Skeletal muscle tissue (tissue), 3 donors: ENCODE measurements at regions not wholly inside any gene's neighbourhood (a gene's known extent, or its start where the extent isn't known, plus 50 kb on each side); places are given as distances from the start of the nearest gene placed in this dataset.

ENCODE experiments used
- H3K27ac ChIP-seq: one replicate; pipeline ENCODE4 v1.7.0; 2013; ENCODE audit warnings: mild to moderate bottlenecking, low read depth, low read length, inconsistent platforms
- H3K27me3 ChIP-seq, 3 donors: one replicate each; pipeline ENCODE4 v1.7.0; 2013; ENCODE audit warnings: low read length in 3 of 3; ENCODE audit not compliant: control insufficient read depth in 3 of 3, insufficient read depth in 3 of 3
- H3K36me3 ChIP-seq, 3 donors: one replicate each; pipeline ENCODE4 v1.7.0; 2013; ENCODE audit warnings: low read length in 3 of 3; ENCODE audit not compliant: control insufficient read depth in 3 of 3, insufficient read depth in 3 of 3
- H3K4me1 ChIP-seq, 3 donors: one replicate each; pipeline ENCODE4 v1.7.0; 2013; ENCODE audit warnings: low read length in 3 of 3, mild to moderate bottlenecking in 3 of 3; ENCODE audit not compliant: control insufficient read depth in 3 of 3, insufficient read depth in 3 of 3
- H3K4me3 ChIP-seq, 3 donors: one replicate each; pipeline ENCODE4 v1.7.0; 2013; ENCODE audit warnings: low read length in 3 of 3
- H3K9ac ChIP-seq, 3 donors: one replicate each; pipeline ENCODE4 v1.7.0; 2013; ENCODE audit warnings: low read length in 3 of 3, mild to moderate bottlenecking in 3 of 3, moderate library complexity in 2 of 3, low read depth in 1 of 3
- H3K9me3 ChIP-seq, 3 donors: one replicate each; pipeline ENCODE4 v1.7.0; 2013; ENCODE audit warnings: low read length in 3 of 3; ENCODE audit not compliant: control insufficient read depth in 3 of 3
- donor health status: Osteomylitis.

DNA sequence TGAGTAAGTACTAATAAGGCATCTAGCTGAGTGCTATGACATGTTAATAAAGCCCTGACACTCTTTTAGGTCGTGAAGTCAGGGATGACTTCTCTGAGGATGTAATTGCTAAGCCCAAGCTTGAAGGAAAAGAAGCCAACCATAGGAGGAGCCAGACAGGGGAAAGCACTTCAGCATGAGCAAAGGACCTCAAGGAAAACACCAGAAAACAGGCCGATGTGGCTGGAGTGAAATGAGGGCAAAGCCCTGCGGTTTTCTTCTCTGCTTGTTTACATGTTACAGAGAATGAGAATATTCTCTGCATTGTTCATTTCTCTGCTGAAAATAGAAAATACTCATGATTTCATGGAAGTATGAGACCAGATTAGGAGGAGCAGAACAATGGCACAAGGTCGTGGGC lies 112.5 kb upstream of the ARHGAP28 start:
- Histone ChIP-seq H3K27me3 (no peaks in the 10 kb centered on the region), H3K4me3 (no peak overlapping the region), H3K27ac (no peak overlapping the region), H3K9me3 (no peaks in the 10 kb centered on the region), H3K9ac (no peak overlapping the region), H3K36me3 (no peaks in the 10 kb centered on the region), H3K4me1 (no peaks in the 10 kb centered on the region)

DNA sequence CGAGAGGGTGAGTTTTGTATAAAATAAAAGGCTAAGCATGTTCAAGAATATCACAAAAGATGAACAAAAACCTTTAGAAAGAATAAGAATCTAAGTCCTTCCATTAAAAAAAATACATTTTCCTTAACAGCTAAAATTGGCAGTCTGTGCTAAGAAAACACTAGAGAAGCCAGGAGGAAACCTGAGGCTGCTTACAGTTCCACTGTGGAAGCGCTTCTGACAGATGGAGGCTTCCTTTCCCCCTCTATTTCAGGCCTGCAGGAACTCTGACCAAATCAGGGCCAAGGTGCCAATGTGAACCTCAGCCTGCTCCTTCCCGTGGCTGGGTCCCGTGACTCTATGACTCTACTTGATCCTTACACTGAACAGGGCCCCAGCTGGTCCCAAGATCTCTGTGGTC lies 108.1 kb upstream of the ARHGAP28 start:
- Histone ChIP-seq H3K9me3 (no peaks in the 10 kb centered on the region), H3K4me1 (peaks cover 0 to 5% (median 0%) of the 10 kb centered on the region in 3 donors), H3K36me3 (no peaks in the 10 kb centered on the region), H3K9ac (no peak overlapping the region), H3K27ac (no peak overlapping the region), H3K27me3 (no peaks in the 10 kb centered on the region), H3K4me3 (no peak overlapping the region)

DNA sequence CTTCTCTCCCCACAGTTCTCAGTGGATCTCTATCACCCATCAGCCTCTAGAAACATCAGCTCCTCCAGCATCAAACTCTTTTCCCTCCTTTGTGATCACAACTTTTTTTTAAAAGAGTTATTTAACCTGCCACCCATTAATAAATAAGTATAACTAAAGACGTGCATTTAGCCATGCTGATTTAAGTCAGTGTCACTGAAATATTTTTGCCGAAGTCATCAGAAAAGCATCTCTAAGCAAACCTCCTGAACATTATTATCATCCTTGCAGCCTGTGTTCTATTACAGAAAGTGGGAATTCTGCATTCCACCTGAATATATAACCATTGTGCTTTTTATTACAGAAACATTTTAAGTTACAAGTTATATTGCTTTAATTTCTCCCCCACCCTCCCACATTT lies 106.2 kb upstream of the ARHGAP28 start:
- no peaks in the 10 kb centered on the region for H3K9me3 ChIP-seq
- H3K4me1 ChIP-seq = peaks cover 0 to 5% (median 4%) of the 10 kb centered on the region in 3 donors
- H3K4me3 ChIP-seq = no peak overlapping the region
- no peaks in the 10 kb centered on the region for H3K27me3 ChIP-seq
- no peak overlapping the region for H3K9ac ChIP-seq
- H3K27ac ChIP-seq = no peak overlapping the region
- no peaks in the 10 kb centered on the region for H3K36me3 ChIP-seq

GRCh38 chr18:6624271-6624660 lies 105.2 kb upstream of the ARHGAP28 start:
- H3K36me3 ChIP-seq = no peaks in the 10 kb centered on the region
- no peak overlapping the region for H3K9ac ChIP-seq
- no peak overlapping the region for H3K4me3 ChIP-seq
- H3K9me3 ChIP-seq = no peaks in the 10 kb centered on the region
- H3K4me1 ChIP-seq = peaks cover 0 to 5% (median 4%) of the 10 kb centered on the region in 3 donors
- H3K27me3 ChIP-seq = no peaks in the 10 kb centered on the region
- no peak overlapping the region for H3K27ac ChIP-seq

- no peaks in the 10 kb centered on the region for H3K9me3 ChIP-seq
- H3K4me3 ChIP-seq = no peak overlapping the region
- no peaks in the 10 kb centered on the region for H3K27me3 ChIP-seq
- no peaks in the 10 kb centered on the region for H3K36me3 ChIP-seq
- no peak overlapping the region for H3K9ac ChIP-seq
- H3K4me1 ChIP-seq = peaks cover 0 to 5% (median 4%) of the 10 kb centered on the region in 3 donors
- H3K27ac ChIP-seq = no peak overlapping the region
These were observed 104.7 kb upstream of the ARHGAP28 start for GRCh38 chr18:6624661-6625311.

DNA sequence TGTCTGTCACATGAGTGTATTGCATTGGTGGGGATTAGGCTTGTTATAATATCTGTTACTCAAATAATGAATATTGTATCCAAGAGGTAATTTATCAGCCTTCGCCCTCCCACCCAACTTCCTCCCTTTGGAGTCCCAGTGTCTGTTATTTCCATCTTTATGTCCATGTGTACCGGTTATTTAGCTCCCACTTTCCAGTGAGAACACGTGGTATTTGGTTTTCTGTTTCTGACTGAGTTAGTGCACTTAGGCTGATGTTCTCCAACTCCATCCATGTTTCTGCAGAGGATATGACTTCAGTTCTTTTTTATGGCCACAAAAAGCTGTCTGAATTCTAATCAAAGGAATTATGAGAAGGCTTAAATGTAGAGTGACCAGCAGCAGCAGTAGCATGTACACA lies 104.0 kb upstream of the ARHGAP28 start:
- H3K4me1 ChIP-seq = peaks cover 0 to 5% (median 4%) of the 10 kb centered on the region in 3 donors
- H3K9me3 ChIP-seq = no peaks in the 10 kb centered on the region
- no peaks in the 10 kb centered on the region for H3K36me3 ChIP-seq
- no peak overlapping the region for H3K27ac ChIP-seq
- no peak overlapping the region for H3K4me3 ChIP-seq
- H3K9ac ChIP-seq = no peak overlapping the region
- H3K27me3 ChIP-seq = no peaks in the 10 kb centered on the region

DNA sequence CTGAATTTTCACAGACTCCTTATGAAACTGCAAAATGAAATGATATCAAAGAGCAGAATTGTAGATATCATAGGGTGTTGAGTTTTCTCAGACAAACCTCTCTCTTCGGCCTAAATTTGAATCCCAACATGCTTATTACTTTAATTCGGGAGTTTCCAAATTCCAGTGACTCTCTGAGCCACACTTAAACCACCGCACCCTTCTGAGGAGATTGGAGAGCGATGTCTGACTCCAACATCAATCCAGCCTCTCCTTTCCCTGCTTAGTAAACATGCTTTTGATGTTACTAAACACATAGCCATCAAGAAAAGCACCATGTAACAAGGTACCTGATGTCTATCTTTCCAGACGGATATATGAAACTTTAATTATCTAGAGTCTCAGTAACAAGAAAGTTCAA lies 103.1 kb upstream of the ARHGAP28 start:
- H3K27ac ChIP-seq = no peak overlapping the region
- H3K4me3 ChIP-seq = no peak overlapping the region
- no peak overlapping the region for H3K9ac ChIP-seq
- H3K36me3 ChIP-seq = no peaks in the 10 kb centered on the region
- no peaks in the 10 kb centered on the region for H3K9me3 ChIP-seq
- no peaks in the 10 kb centered on the region for H3K27me3 ChIP-seq
- peaks cover 0 to 5% (median 4%) of the 10 kb centered on the region in 3 donors for H3K4me1 ChIP-seq

- Histone ChIP-seq H3K27ac (no peak overlapping the region), H3K4me3 (no peak overlapping the region), H3K4me1 (peaks cover 0 to 5% (median 4%) of the 10 kb centered on the region in 3 donors), H3K9ac (no peak overlapping the region), H3K36me3 (no peaks in the 10 kb centered on the region), H3K9me3 (no peaks in the 10 kb centered on the region), H3K27me3 (no peaks in the 10 kb centered on the region)
These were observed 101.9 kb upstream of the ARHGAP28 start for GRCh38 chr18:6627645-6628044.

GRCh38 chr18:6628187-6628586 lies 101.3 kb upstream of the ARHGAP28 start:
- Histone ChIP-seq H3K4me1 (peaks cover 0 to 5% (median 4%) of the 10 kb centered on the region in 3 donors), H3K36me3 (no peaks in the 10 kb centered on the region), H3K4me3 (no peak overlapping the region), H3K9ac (no peak overlapping the region), H3K9me3 (no peaks in the 10 kb centered on the region), H3K27me3 (no peaks in the 10 kb centered on the region), H3K27ac (no peak overlapping the region)

DNA sequence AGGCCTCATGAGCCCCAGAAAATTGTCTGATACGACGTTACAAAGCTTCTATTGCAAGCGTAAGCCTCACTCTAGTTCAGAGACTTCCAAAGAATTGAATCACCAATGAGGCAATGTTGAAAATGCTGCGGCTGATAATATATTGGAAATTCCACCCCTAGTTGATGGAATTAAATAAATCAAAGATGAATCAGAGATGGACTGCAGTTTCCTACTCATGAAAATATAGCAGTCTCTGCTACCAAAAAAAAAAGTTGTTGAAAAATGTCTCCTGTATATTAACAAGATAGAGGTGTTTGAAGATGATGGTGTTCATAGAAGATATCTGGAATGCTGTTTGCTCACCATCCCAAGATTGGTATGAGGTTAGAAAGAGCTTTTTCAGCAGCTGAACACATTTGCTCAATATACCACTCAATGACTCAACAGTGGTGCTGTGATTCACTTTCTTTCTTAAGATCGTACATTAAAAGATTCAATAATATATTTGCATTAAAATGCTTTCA lies 99.8 kb upstream of the ARHGAP28 start:
- Histone ChIP-seq H3K9ac (no peak overlapping the region), H3K4me1 (peaks cover 0 to 4% (median 0%) of the 10 kb centered on the region in 3 donors), H3K9me3 (no peaks in the 10 kb centered on the region), H3K4me3 (no peak overlapping the region), H3K36me3 (no peaks in the 10 kb centered on the region), H3K27ac (no peak overlapping the region), H3K27me3 (no peaks in the 10 kb centered on the region)
